Body of pancreas (tissue), 4 donors: ENCODE measurements at regions not wholly inside any gene's neighbourhood (a gene's known extent, or its start where the extent isn't known, plus 50 kb on each side); places are given as distances from the start of the nearest gene placed in this dataset.

Experiments used
- POLR2A ChIP-seq, 3 donors: fragments of 450-650 bp; IDR thresholded peaks; one replicate each; pipeline ENCODE4 v1.6.1; 2016; ENCODE audit warnings: antibody characterized with exemption in 3 of 3, mild to moderate bottlenecking in 2 of 3
- TF ChIP-seq, protein P1 (sequence below), 7 experiments: fragments of 450-650 bp in 4 of 7; fragments of 200-600 bp in 3 of 7; sonication (generic) in 3 of 7; IDR thresholded peaks; one replicate each; pipeline ENCODE4 v1.5.1; 2016 to 2019; ENCODE audit warnings: antibody characterized with exemption in 7 of 7

GRCh38 chr2:64731263-64731643 lies 77.5 kb upstream of the SERTAD2 start:
- TF ChIP-seq, protein P1, sequence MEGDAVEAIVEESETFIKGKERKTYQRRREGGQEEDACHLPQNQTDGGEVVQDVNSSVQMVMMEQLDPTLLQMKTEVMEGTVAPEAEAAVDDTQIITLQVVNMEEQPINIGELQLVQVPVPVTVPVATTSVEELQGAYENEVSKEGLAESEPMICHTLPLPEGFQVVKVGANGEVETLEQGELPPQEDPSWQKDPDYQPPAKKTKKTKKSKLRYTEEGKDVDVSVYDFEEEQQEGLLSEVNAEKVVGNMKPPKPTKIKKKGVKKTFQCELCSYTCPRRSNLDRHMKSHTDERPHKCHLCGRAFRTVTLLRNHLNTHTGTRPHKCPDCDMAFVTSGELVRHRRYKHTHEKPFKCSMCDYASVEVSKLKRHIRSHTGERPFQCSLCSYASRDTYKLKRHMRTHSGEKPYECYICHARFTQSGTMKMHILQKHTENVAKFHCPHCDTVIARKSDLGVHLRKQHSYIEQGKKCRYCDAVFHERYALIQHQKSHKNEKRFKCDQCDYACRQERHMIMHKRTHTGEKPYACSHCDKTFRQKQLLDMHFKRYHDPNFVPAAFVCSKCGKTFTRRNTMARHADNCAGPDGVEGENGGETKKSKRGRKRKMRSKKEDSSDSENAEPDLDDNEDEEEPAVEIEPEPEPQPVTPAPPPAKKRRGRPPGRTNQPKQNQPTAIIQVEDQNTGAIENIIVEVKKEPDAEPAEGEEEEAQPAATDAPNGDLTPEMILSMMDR (IDR thresholded peaks at IDR 0.05), result no peak
- no peak for TF ChIP-seq POLR2A (IDR thresholded peaks at IDR 0.05)
